Tibial artery (tissue), 4 donors: ENCODE measurements at regions not wholly inside any gene's neighbourhood (a gene's known extent, or its start where the extent isn't known, plus 50 kb on each side); places are given as distances from the start of the nearest gene placed in this dataset.

Experiments used
- DNase-seq, 2 donors: peaks; one replicate each; pipeline ENCODE4 v3.0.0-alpha.2; 2019
- H3K27ac ChIP-seq, 2 donors: fragments of 200-600 bp; sonication (generic) in 1 of 2; 1 replicate in 1 of 2; 2 replicates in 1 of 2; pipeline ENCODE4 v1.5.1; 2018 to 2019; ENCODE audit warnings: mild to moderate bottlenecking in 1 of 2
- H3K27me3 ChIP-seq, 2 donors: fragments of 200-600 bp; sonication (generic) in 1 of 2; one replicate each; pipeline versions ENCODE4 v1.5.1 to v1.6.0; 2016 to 2019
- H3K36me3 ChIP-seq, 3 donors: fragments of 200-600 bp; sonication (generic) in 2 of 3; one replicate each; pipeline ENCODE4 v1.5.1; 2016 to 2019; ENCODE audit warnings: mild to moderate bottlenecking in 2 of 3
- H3K4me1 ChIP-seq, 4 donors: fragments of 200-600 bp; sonication (generic) in 2 of 4; 1 replicate in 3 of 4; 2 replicates in 1 of 4; pipeline ENCODE4 v1.5.1; 2016 to 2019
- H3K4me3 ChIP-seq, 2 donors: fragments of 200-600 bp; sonication (generic) in 1 of 2; 1 replicate in 1 of 2; 2 replicates in 1 of 2; pipeline ENCODE4 v1.5.1; 2018 to 2019; ENCODE audit warnings: mild to moderate bottlenecking in 2 of 2
- H3K9me3 ChIP-seq, 3 donors: fragments of 200-600 bp; sonication (generic) in 1 of 3; one replicate each; pipeline ENCODE4 v1.5.1; 2016 to 2019
- CTCF ChIP-seq, 2 experiments: fragments of 200-600 bp in 1 of 2; fragments of 450-650 bp in 1 of 2; IDR thresholded peaks; one replicate each; pipeline ENCODE4 v1.5.1; 2017 to 2019; ENCODE audit warnings: antibody characterized with exemption in 2 of 2, mild to moderate bottlenecking in 1 of 2, moderate library complexity in 1 of 2
- intact Hi-C: fragments of 100-400 bp; cut with DNase I; formaldehyde crosslinking; loops from one replicate; pipeline ENCODE4 v1.15.0; 2023; ENCODE audit warnings: low total_unique reads

GRCh38 chr22:19640306-19640705 is 74.0 kb upstream of the SEPTIN5 start:
- no peak for TF ChIP-seq CTCF (IDR thresholded peaks at IDR 0.05)
- intact Hi-C loops: no loop called here

GRCh38 chr22:19641254-19641982 is 72.9 kb upstream of the SEPTIN5 start:
- Histone ChIP-seq H3K4me1 (no peaks in the 10 kb centered on the region), H3K27me3 (peaks cover 0 to 38% of the 10 kb centered on the region in 2 donors), H3K36me3 (no peaks in the 10 kb centered on the region), H3K4me3 (no peak overlapping the region), H3K9me3 (no peaks in the 10 kb centered on the region), H3K27ac (no peak overlapping the region)
- TF ChIP-seq CTCF (IDR thresholded peaks at IDR 0.05): no peak
- DNase-seq: peak in 1 of 2 donors; percentile 34
- intact Hi-C loops: no loop called here

More at GRCh38 chr22:19640306-19640705, 74.0 kb upstream of the SEPTIN5 start:
- no peaks in the 10 kb centered on the region for H3K4me1 ChIP-seq
- no peak overlapping the region for H3K4me3 ChIP-seq
- peaks cover 0 to 36% of the 10 kb centered on the region in 2 donors for H3K27me3 ChIP-seq
- no peaks in the 10 kb centered on the region for H3K9me3 ChIP-seq
- peak in 1 of 2 donors; percentile 0 for DNase-seq
- no peaks in the 10 kb centered on the region for H3K36me3 ChIP-seq
- no peak overlapping the region for H3K27ac ChIP-seq

GRCh38 chr22:19641983-19642451 is 72.3 kb upstream of the SEPTIN5 start:
- H3K4me1 ChIP-seq: no peaks in the 10 kb centered on the region
- no peaks in the 10 kb centered on the region for H3K36me3 ChIP-seq
- no peak overlapping the region for H3K4me3 ChIP-seq
- H3K27me3 ChIP-seq: peaks cover 0 to 38% of the 10 kb centered on the region in 2 donors
- no peak overlapping the region for H3K27ac ChIP-seq
- DNase-seq: peak in 1 of 2 donors; percentile 31
- peaks cover 0 to 4% (median 0%) of the 10 kb centered on the region in 3 donors for H3K9me3 ChIP-seq
- intact Hi-C loops: no loop called here
- no peak for TF ChIP-seq CTCF (IDR thresholded peaks at IDR 0.05)

GRCh38 chr22:19643448-19644313 is 70.6 kb upstream of the SEPTIN5 start:
- no peak overlapping the region for H3K4me3 ChIP-seq
- H3K4me1 ChIP-seq: no peaks in the 10 kb centered on the region
- H3K27me3 ChIP-seq: peaks cover 0 to 38% of the 10 kb centered on the region in 2 donors
- no peaks in the 10 kb centered on the region for H3K36me3 ChIP-seq
- peaks cover 3 to 18% (median 14%) of the 10 kb centered on the region in 3 donors for H3K9me3 ChIP-seq
- intact Hi-C loops: no loop called here
- peak; percentile 10 to 56 for DNase-seq
- H3K27ac ChIP-seq: no peak overlapping the region
- no peak for TF ChIP-seq CTCF (IDR thresholded peaks at IDR 0.05)

- no peak overlapping the region for H3K27ac ChIP-seq
- intact Hi-C loops: no loop called here
- H3K36me3 ChIP-seq: no peaks in the 10 kb centered on the region
- TF ChIP-seq CTCF (IDR thresholded peaks at IDR 0.05): no peak
- peak; percentile 19 to 51 for DNase-seq
- peaks cover 0 to 38% of the 10 kb centered on the region in 2 donors for H3K27me3 ChIP-seq
- no peak overlapping the region for H3K4me3 ChIP-seq
- H3K4me1 ChIP-seq: no peaks in the 10 kb centered on the region
- H3K9me3 ChIP-seq: peaks cover 3 to 27% (median 14%) of the 10 kb centered on the region in 3 donors
Measured at GRCh38 chr22:19644314-19645223, 69.7 kb upstream of the SEPTIN5 start.
